OCI-LY7 (cell line): ENCODE measurements at regions not wholly inside any gene's neighbourhood (a gene's known extent, or its start where the extent isn't known, plus 50 kb on each side); places are given as distances from the start of the nearest gene placed in this dataset.

Experiments used
- CTCF ChIP-seq: fragments of 200-600 bp; sonication (generic); conservative IDR thresholded peaks from 2 replicates; pipeline ENCODE4 v1.5.1; 2014; ENCODE audit warnings: mild to moderate bottlenecking, antibody characterized with exemption, low read length, moderate library complexity, mixed read lengths
- EZH2phosphoT487 ChIP-seq: fragments of 200-600 bp; sonication (generic); IDR thresholded peaks from 2 replicates; pipeline ENCODE4 v1.6.1; 2018; ENCODE audit warnings: low read depth, borderline replicate concordance, mild to moderate bottlenecking, mixed run types, antibody characterized with exemption, low read length, moderate library complexity, mixed read lengths

GRCh38 chr6:123150076-123150475, 154.0 kb downstream of the CLVS2 start:
- TF ChIP-seq CTCF = no peak
- TF ChIP-seq EZH2phosphoT487 = no peak
